Activated CD8-positive, alpha-beta memory T cell treated with anti-CD3 and anti-CD28 coated beads, Interleukin-2, amount 50 U/mL, for 24 hours (primary cell): ENCODE measurements at regions not wholly inside any gene's neighbourhood (a gene's known extent, or its start where the extent isn't known, plus 50 kb on each side); places are given as distances from the start of the nearest gene placed in this dataset.

Source experiments
- DNase-seq: peaks from one replicate; pipeline ENCODE4 v3.0.0-alpha.2; 2020; ENCODE audit errors: extremely low read depth

DNA sequence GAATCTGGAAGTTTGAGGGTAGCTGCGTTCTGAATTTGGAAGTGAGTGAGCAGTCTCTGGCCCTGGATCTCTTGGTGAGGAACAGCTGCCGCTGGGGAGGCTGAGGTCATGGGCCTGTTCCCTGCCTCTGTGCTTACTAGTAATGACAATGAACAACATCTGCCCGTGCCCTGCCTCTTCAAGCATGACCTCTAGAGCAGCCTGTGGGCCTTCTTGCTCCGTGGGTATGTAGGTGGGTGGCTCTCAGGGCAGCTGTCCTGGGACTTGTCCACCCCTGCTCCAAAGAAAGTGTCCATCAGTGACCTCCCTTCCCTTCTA is 186.2 kb downstream of the CXCL12 start:
- no peak for DNase-seq

DNA sequence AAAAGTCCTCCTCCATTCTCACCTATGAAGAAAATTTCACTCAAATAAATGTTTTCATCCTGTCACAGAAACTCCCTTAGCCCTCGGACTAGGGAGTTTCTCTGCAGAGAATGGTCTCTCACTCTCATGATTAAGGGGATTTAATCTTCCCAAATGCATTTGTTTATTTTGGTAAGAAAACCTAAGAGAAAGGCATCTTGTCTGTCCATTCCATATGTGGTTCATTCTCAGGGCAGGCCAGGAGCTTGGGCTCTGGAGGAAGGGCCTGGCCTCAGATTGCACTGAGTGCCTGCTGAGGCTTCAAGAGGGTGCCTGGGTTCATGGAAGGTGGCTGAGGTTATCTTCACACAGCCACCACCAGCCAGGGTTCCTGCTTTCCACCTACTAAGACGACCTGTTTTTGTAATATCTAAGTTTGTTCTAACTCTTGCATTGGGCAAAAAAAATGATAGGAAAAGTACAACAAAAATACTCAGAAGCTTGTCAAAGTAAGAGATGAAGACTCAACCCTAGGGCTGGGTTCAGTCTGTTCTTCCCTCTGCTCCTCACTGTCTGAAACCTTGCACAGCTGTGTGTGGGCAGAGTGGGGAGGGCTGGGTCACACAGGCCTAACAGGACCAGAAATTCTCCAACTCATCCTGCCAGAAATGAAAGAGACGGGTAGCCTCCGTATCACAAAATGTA is 186.7 kb downstream of the CXCL12 start:
- no peak for DNase-seq

DNA sequence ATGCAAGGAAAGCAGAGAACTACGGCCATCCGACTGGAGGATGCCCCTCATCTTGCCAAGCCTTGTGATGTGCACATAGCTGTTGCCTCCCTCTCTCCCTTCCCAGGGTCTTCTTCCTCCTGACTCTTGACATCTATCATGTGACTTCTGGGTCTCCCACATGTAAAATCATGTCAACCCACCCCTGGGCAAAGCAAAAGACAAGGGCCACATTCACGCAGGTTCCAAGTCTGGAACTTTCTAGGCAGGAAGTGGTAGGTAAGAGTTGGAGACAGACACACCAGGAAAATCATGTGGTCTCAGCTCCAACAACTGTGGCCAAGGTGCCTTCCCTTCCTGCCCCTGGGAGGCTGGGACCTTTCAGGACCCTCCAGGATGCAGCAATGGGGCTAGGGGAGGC is 187.3 kb downstream of the CXCL12 start:
- no peak for DNase-seq

DNA sequence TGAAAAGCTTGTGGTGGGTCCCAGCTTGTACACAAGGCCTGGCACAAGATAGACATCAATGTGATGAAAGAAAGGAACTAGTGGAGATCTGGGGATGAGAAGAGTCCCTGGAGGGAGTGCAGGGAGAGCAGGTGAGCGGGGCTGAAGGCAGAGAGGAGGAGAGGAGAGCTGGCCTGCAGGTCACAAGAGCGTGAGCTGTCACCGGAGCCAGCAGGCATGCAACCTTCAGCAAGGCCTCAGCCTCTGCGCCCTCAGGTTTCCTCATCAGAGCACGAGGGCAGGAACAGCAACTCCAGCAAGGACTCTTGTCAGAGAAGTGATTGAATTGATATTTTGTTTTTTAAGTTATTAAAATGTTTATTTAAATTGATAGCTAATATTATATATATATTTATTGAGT is 188.6 kb downstream of the CXCL12 start:
- no peak for DNase-seq

DNA sequence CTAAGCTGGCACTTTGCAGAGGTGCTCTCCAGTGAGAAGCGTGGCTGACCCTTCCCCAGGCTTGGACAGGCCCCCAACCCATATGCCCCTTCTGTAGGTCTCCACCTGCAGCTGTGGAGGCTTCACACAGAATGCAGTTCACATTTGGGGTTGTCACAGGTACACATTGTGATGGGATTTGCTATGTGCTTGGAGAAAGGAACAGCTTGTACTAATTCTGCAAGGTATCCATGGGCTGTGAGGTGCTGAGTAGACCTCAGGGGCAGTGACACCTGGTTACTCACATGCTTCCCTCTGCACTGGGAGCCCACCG is 188.9 kb downstream of the CXCL12 start:
- no peak for DNase-seq

DNA sequence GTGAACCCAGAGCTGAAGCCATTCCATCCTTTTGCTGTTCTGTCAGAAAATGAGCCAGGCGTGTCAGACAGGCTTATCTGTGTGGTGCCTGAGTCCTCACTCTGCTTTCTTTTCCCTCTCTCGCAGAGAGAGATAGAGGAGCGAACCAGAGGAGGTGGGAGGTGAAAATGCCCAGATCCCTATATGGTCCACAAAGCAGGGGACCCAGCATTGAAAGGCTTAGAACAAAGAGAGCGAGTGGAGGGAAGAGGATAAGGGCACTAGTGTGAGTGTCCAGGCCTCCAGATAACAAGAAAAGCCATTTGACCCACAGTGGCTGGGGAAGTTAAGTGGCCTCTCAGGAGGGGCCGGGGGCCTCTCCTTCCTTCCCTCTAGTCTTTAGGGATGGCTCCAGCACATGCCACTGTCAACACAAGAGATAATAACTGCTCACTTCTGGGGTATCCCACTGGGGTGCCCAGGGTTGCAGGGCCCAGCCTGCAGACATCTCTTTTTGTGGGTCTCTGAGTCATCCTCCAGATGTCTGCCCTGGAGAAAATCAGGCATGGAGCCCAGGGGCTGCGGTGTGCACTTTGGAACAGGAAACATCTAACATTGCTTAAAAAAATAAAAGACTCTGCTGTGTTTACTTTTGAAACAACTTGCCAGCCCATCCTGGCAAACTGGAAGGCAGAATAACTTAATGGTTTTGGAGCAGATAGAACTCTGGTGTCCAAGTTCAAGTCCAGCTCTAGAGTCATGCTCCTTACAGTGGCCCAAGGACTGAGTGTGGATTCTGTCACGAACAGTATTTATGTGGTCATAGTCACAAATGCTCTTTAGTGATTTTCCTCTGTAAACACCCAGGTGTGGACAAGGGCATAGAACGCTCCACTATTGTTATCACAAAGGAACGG is 189.5 kb downstream of the CXCL12 start:
- no peak for DNase-seq

DNA sequence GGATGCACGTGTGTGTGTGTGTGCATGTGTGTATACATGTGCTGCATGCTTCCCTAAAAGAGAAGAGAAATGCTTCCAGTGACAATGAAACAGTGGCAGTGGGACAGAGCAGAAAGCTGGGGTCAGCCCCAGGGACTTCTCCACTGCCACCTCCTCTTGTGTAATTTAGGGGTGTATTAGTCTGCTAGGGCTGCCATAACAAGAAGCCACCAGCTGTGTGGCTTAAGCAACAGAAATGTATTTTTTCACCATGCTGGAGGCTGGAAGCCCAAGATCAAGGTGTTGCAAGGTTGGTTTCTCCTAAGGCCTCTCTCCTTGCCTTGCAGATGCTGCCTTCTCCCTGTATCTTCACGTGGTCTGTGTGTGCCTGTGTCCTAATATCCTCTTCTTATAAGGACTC is 190.5 kb downstream of the CXCL12 start:
- no peak for DNase-seq

DNA sequence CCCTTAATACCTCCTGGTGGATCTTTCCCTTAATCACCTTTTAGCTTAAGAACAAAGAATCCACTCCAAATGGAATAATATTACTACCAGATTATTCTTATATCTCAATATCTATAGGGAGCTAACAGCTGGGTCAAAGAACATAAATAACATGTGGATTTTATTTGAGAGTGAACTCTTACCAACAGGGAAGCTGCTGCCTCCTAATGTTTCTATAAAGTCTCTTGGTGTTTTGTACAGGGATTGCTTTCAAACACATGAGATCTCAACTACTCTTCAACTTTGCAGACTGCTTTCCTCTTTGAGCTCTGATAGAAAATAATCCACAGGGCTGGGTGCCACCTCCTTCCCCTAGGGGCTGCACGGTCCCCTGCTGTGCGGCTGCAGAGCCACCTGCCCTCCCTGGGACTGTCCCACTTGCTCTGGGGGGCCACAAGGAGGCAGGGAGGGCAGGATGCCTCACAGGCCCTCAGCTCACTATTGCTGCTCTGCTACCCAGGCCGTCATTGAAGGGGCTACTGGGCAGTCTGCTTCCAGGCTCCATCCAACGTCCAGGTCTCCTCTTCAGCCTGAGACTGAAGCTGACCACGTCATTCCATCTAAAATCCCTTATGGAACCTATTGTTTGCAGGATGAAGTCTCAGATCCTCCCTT is 191.2 kb downstream of the CXCL12 start:
- DNase-seq = no peak

DNA sequence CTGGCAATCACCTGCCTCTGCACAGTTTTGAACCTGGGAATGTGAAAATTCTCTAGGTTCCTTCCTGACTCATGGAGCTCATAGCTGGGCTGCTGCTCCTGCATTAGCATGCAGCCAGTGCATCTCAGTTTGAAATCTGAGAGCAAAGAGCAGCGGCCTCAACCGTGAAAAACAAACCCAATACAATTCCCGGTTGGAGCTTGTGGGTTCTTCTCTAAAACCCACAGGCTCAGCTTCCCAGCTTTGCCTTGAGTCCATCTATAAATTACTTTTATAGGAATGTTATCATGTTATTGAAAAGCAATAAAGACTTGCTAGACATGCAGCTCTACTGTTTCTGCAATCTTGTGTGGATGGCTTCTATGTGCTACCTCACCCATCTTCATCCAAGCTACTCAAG is 191.7 kb downstream of the CXCL12 start:
- no peak for DNase-seq

DNA sequence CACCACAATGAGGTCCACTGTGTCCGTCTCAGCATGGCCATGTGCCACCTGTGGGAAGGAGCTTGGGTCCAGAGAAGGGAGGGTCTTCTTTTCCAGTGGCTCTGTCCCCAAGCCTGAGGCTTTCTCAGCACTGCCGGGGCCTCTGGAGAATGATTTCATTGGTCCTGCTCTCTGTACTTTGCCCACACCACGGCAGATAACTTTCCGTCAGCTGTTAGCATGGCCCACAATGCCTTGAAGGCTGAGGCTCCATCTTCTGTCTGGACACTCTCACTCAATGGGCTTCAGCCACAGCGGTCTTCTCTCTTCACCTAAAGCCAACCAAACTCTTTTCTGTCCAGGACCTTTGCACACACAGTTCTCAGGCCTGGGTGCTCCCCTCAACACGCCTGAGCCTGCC is 192.5 kb downstream of the CXCL12 start:
- DNase-seq = no peak

DNA sequence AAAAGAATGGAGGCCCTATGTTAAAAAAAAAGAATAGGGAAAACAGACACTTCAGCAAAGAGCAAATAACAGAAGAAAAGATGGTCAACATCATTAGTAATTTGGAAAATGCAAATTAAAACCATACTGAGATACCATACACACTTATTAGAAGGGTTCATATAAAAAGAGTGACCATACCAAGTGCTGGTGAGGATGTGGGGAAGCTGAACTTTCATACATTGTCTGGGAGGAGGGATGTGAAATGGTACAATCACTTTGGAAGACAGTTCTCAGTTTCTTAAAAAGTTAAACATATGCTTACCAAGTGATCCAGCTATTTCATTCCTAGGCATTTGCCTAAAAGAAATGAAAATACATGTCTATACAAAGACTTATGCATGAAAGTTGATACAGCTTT is 194.4 kb downstream of the CXCL12 start:
- no peak for DNase-seq

DNA sequence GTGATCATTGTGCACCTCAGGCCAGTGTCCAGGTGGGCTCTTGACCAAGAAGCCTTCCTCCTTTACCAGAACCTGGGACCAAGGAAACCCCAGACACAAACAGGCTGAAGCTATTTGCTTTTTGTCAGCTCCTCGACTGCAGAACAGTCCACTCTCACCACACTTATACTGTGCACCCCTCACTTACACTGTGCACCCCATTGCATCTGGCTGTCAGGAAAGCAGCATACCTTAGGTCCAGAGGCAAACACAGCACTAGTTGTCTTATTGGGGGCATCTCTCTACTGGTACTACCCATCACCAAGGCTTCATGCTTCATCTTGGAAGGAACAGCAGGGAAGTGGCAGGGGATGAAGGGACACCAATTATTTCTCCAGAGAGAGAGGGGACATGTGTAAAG is 198.1 kb downstream of the CXCL12 start:
- no peak for DNase-seq

DNA sequence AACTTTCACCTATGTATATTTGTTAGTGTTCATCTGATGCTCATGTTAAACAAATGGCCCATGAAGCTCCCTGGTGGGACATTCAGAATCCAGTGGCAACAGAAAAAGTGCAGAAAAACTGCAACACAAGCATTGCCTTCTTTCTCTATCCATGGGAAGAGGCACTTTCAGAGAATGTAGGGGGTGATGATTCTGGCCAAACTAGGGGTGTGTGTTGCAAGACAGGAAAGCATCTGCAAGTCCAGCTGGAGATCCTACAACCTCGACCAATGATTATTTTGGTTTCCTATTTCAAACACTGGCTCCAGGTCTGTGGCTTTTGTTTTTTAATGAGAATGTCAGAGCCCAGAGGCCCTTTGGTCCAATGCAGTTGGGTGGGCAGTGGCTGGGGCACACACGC is 198.7 kb downstream of the CXCL12 start:
- no peak for DNase-seq

DNA sequence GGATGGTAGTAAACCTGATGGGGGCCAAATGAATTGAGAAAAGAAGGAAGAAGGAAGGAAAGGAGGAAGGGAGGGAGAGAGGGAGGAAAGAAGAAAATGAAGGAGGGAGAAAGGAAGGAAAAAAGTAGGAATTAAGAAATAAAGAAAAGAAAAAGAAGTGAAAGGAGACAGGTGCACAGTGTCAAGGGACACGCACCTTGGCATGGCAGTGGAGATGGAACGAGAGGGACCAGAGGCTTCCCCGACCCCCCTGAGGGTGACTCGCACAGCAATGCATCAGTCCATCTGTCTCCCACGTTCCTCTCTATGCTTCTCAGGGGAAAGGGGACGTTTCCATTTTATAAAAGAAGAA is 199.6 kb downstream of the CXCL12 start:
- DNase-seq = no peak

DNA sequence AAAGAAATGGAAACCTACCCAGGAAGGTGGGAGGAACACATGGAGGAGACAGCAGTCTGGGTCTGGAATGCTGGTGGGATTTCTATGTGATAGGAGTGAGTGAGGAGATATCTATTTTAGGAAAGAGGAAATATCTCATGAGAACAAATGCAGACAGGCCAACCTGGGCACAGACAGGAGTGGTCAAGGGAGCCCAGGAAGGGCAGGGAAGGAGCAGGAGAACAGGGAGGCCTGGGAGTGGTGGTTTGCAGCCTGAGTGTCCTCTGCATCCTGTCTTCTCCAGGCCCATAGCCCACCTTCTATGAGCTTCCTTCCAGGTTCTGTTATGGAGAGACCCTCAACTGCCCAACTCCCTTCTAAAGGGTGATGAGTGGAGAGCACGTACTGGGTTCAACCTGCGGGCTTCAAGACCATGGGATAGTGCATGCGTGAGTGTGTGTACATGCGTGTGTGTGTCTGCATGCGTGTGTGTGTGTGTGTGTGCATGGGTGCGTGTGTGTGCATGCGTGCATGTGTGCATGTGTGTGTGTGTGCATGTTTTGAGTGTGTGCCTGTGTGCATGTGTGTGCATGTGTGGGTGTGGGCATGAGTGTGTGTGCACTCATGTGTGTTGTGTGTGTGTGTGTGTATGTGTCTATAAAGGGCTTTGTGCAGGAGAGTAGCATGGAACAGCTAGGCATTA is 200.1 kb downstream of the CXCL12 start:
- no peak for DNase-seq

DNA sequence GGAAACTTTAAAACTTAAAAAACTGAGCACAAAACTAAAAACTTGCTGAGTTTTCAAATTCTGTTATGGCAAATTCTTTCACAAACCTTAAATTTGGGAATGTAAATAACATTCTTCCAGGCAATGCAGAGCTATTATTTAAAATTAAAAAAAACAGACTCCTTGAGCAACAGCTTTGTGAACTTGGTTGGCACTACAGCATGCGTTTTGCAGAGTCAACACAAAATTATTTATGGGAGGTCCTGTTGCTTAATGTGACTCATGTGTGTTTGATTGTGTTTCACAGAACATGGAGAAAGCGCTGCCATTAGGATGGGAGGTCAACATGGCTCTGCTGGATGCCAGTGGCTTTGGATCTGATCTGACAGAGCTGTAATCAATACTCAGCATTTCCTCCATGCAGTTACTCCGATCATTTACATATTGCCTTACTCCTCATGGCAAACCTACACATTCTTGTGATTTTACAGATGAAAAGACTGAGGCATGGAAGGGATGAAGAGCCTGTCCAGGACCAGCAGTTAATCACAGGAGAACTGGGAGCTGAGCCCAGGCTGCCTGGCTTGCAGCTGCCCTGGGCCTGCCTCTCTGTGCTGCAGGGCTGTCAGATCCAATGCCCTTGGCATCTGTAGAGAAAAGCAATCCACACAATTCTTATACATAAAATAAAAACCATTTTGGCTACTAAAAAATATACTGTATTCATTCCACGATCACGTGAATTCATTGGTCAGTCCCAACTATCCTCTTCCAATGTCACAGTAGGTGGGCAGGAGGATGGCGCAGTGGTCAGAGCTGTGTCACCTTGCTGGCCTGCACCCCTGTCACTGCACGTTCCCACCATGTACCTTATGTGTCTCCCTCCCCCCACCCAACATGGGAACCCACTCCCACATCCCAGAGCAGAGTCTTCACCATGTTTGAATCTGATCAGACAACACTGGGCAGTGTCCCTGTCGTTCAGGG is 200.9 kb downstream of the CXCL12 start:
- DNase-seq = no peak

DNA sequence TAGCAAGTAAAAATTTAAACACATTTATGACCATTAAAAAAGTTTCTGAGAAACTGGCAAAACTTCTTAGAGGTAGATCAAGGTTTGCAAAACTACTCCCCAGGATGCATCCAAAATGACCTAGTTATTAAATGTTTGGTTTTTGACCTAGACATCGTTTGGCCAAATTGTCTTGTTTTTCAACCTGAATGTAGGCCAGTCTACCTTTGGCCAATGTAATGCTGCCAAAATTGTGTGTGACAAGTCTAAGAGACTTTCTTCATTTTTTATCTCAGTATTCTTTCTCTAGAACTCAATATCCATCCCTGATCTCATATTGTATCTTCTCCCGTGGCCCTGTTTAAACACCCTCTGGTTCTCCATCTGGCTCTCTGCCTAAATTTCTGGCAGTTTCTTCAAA is 202.0 kb downstream of the CXCL12 start:
- DNase-seq = no peak

DNA sequence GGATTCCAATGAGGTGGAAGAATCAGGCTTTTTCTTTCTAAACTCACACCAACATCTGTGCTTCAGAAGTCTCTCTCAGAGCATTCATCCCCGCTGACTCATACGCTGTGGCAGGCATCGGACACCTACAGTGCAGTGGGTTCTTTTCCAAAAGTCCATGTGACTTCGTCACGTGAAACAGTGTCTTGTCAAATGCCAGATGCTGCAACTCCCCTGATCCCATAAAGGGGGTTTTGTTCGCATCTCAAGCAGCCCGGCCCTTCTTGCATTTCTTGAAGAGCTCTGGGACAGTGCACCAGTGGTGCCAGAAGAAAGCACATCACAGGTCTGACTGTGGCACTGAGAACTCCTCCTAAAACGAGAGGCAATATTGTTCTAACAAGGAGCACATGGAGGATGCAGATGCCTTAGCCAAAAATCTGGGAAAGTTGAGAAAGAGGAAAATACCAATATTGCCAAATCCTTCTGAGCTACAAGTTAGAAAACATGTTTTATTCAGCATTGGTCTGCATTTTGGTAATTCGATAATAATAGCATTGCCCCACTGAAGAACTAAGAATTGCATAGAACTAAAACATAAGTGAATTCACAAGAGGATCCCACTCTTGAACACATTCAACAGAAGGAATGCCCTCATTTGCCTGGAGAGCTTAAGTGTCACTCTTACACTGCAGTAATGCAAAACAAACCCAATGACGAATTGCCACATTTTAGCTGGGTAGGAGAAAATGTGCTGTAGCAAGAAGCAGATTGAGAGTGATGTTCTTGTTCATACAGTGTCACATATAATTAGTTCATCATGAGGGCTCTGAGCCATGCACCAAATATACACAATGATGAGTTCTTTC is 204.4 kb downstream of the CXCL12 start:
- DNase-seq = no peak

DNA sequence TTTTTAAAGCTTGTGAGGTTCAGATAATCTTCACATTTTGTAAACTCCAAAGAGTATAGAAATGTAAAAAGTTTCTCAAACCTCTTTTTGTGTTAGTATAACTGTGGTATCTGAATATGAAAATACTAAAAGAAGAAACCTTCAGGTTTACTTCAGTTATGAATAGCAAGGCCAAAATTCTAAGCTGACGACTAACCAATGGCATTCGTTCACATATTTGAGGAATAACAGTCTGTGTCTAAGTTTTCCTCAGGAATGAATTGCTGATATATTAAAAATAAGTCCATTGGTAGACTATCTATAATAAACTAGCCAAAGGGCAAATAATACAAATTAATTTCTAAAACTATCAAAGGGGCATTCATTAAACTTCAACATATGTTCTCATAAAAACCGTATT is 206.0 kb downstream of the CXCL12 start:
- DNase-seq = no peak

DNA sequence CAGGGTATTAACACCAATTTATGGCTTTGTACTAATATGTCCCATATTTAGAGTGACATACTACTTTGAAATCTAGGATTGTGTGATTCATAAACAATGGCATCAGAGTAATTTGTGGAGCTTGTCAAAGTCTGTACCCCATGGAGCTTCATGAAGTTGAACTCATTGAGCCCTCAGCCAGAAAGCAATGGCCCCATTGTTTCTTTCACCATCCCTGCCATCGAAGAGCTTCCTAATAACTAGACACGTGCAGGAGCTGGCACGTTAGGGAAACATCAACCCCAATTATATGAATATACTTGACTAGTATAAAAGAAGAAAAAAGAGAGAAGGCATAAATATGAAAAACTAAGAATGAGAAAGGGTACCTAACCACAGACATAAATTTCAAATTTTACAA is 206.6 kb downstream of the CXCL12 start:
- DNase-seq = no peak

DNA sequence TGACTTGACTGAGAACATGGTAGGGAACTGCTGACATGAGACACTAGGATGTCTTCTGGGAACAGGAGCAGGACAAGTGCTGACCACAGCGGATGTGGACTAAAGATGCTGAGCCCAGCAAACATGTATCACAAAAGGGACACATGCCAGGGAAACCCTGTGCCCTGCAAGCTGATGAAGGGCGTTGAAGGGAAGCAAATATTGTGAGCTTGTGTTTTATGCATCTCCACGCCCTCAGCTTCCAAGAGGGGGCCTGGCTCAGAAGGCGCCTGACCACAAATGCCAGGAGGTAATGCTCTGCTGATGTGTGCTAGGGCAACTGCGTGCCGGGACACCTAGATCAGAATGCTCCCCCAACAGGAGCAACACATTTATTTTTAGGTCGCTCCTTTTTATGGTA is 207.3 kb downstream of the CXCL12 start:
- no peak for DNase-seq
